GM19463 (cell line): ENCODE measurements at regions not wholly inside any gene's neighbourhood (a gene's known extent, or its start where the extent isn't known, plus 50 kb on each side); places are given as distances from the start of the nearest gene placed in this dataset.
"Not testable (repeated sequence)": the region's sequence is repeated elsewhere in the genome, so short reads cannot be mapped to it uniquely, and the experiment has no call there.

Experiments used
- ATAC-seq: cut with Tn5 transposase; IDR thresholded peaks from one replicate; pipeline ENCODE4 v1.9.1; 2021; ENCODE audit warnings: mild to moderate bottlenecking, moderate library complexity; ENCODE audit not compliant: unreplicated experiment

- no peak for ATAC-seq
Measured at GRCh38 chr5:98333921-98334320, 439.5 kb upstream of the RGMB start.

- no peak for ATAC-seq
Measured at GRCh38 chr5:98334946-98335345, 438.5 kb upstream of the RGMB start.

- no peak for ATAC-seq
Measured at GRCh38 chr5:98339141-98339848, 434.2 kb upstream of the RGMB start.

GRCh38 chr5:98341038-98342032 lies 432.1 kb upstream of the RGMB start:
- no peak for ATAC-seq

GRCh38 chr5:98342958-98343660 lies 430.4 kb upstream of the RGMB start:
- ATAC-seq, result not testable (repeated sequence)

- no peak for ATAC-seq
Measured at GRCh38 chr5:98349251-98349989, 424.0 kb upstream of the RGMB start.

GRCh38 chr5:98349990-98350365 lies 423.5 kb upstream of the RGMB start:
- ATAC-seq, result no peak

GRCh38 chr5:98354922-98355321 lies 418.5 kb upstream of the RGMB start:
- ATAC-seq, result no peak

GRCh38 chr5:98360548-98360947 lies 412.9 kb upstream of the RGMB start:
- no peak for ATAC-seq

GRCh38 chr5:98363157-98363556 lies 410.3 kb upstream of the RGMB start:
- ATAC-seq, result no peak

- ATAC-seq, result no peak
Measured at GRCh38 chr5:98364549-98364948, 408.9 kb upstream of the RGMB start.

- ATAC-seq, result no peak
Measured at GRCh38 chr5:98365126-98365525, 408.3 kb upstream of the RGMB start.

GRCh38 chr5:98368141-98368540 lies 405.3 kb upstream of the RGMB start:
- ATAC-seq, result no peak

- ATAC-seq, result no peak
Measured at GRCh38 chr5:98372351-98372750, 401.1 kb upstream of the RGMB start.

- no peak for ATAC-seq
Measured at GRCh38 chr5:98391921-98392625, 381.4 kb upstream of the RGMB start.

GRCh38 chr5:98393205-98393604 lies 380.3 kb upstream of the RGMB start:
- ATAC-seq, result not testable (repeated sequence)

GRCh38 chr5:98397081-98397480 lies 376.4 kb upstream of the RGMB start:
- ATAC-seq, result no peak

GRCh38 chr5:98398465-98398864 lies 375.0 kb upstream of the RGMB start:
- no peak for ATAC-seq

GRCh38 chr5:98401656-98402055 lies 371.8 kb upstream of the RGMB start:
- ATAC-seq, result no peak

- no peak for ATAC-seq
Measured at GRCh38 chr5:98402130-98402529, 371.3 kb upstream of the RGMB start.
